Ishikawa (cell line): ENCODE measurements at regions not wholly inside any gene's neighbourhood (a gene's known extent, or its start where the extent isn't known, plus 50 kb on each side); places are given as distances from the start of the nearest gene placed in this dataset.

ENCODE experiments used
- CEBPB ChIP-seq: IDR thresholded peaks from 2 replicates; pipeline ENCODE4 v1.6.1; 2012
- CREB1 ChIP-seq: IDR thresholded peaks from 2 replicates; pipeline ENCODE4 v1.6.1; 2012; ENCODE audit warnings: low read depth
- EGR1 ChIP-seq: IDR thresholded peaks from 2 replicates; pipeline ENCODE4 v1.6.1; 2012
- EP300 ChIP-seq: IDR thresholded peaks from 2 replicates; pipeline ENCODE4 v1.6.1; 2012; ENCODE audit warnings: borderline replicate concordance
- FOXM1 ChIP-seq: IDR thresholded peaks from 2 replicates; pipeline ENCODE4 v1.6.1; 2012; ENCODE audit warnings: low read depth, borderline replicate concordance
- NFIC ChIP-seq: IDR thresholded peaks from 2 replicates; pipeline ENCODE4 v1.6.1; 2012
- RAD21 ChIP-seq: IDR thresholded peaks from 2 replicates; pipeline ENCODE4 v1.6.1; 2012; ENCODE audit warnings: low read depth
- TAF1 ChIP-seq: IDR thresholded peaks from 2 replicates; pipeline ENCODE4 v1.6.1; 2012; ENCODE audit warnings: low read depth, mild to moderate bottlenecking
- TCF12 ChIP-seq: IDR thresholded peaks from 2 replicates; pipeline ENCODE4 v1.6.1; 2012; ENCODE audit warnings: low read depth
- TEAD4 ChIP-seq: IDR thresholded peaks from 2 replicates; pipeline ENCODE4 v1.6.1; 2012
- YY1 ChIP-seq: IDR thresholded peaks from 2 replicates; pipeline ENCODE4 v1.6.1; 2012; ENCODE audit warnings: low read depth
- ZBTB7A ChIP-seq: IDR thresholded peaks from 2 replicates; pipeline ENCODE4 v1.6.1; 2012; ENCODE audit warnings: low read depth
- TF ChIP-seq, protein P1 (sequence below): IDR thresholded peaks from 2 replicates; pipeline ENCODE4 v1.6.1; 2012
- TF ChIP-seq, protein P2 (sequence below): IDR thresholded peaks from 2 replicates; pipeline ENCODE4 v1.6.1; 2012
- TF ChIP-seq, protein P3 (sequence below): IDR thresholded peaks from 2 replicates; pipeline ENCODE4 v1.6.1; 2012; ENCODE audit warnings: low read depth, mild to moderate bottlenecking

DNA sequence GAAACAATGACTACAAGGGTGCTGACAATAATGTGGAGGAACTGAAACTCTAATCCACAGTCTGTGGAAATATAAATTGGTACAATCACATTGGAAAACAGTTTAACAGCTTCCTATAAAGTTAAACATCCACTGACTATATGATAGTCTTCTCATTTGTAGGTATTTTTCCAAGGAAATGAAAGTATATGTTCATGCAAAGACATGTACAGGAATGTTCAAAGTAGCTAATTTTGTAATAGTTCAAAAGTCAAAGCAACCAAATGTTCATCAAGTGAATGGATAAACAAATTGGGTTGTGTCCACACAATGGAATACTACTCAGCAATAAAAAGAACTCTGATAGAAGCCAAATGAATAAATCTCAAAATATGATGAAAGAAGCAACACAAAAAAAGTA lies 626.0 kb upstream of the IGFBP3 start:
- TF ChIP-seq EGR1 (no peak), FOXM1 (no peak), CREB1 (no peak), NFIC (no peak), EP300 (no peak), TAF1 (no peak), TCF12 (no peak), RAD21 (no peak), ZBTB7A (no peak), YY1 (no peak), TEAD4 (no peak), CEBPB (no peak)
- TF ChIP-seq, protein P1, sequence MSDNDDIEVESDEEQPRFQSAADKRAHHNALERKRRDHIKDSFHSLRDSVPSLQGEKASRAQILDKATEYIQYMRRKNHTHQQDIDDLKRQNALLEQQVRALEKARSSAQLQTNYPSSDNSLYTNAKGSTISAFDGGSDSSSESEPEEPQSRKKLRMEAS, result no peak
- TF ChIP-seq, protein P2, sequence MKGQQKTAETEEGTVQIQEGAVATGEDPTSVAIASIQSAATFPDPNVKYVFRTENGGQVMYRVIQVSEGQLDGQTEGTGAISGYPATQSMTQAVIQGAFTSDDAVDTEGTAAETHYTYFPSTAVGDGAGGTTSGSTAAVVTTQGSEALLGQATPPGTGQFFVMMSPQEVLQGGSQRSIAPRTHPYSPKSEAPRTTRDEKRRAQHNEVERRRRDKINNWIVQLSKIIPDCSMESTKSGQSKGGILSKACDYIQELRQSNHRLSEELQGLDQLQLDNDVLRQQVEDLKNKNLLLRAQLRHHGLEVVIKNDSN, result no peak
- TF ChIP-seq, protein P3, sequence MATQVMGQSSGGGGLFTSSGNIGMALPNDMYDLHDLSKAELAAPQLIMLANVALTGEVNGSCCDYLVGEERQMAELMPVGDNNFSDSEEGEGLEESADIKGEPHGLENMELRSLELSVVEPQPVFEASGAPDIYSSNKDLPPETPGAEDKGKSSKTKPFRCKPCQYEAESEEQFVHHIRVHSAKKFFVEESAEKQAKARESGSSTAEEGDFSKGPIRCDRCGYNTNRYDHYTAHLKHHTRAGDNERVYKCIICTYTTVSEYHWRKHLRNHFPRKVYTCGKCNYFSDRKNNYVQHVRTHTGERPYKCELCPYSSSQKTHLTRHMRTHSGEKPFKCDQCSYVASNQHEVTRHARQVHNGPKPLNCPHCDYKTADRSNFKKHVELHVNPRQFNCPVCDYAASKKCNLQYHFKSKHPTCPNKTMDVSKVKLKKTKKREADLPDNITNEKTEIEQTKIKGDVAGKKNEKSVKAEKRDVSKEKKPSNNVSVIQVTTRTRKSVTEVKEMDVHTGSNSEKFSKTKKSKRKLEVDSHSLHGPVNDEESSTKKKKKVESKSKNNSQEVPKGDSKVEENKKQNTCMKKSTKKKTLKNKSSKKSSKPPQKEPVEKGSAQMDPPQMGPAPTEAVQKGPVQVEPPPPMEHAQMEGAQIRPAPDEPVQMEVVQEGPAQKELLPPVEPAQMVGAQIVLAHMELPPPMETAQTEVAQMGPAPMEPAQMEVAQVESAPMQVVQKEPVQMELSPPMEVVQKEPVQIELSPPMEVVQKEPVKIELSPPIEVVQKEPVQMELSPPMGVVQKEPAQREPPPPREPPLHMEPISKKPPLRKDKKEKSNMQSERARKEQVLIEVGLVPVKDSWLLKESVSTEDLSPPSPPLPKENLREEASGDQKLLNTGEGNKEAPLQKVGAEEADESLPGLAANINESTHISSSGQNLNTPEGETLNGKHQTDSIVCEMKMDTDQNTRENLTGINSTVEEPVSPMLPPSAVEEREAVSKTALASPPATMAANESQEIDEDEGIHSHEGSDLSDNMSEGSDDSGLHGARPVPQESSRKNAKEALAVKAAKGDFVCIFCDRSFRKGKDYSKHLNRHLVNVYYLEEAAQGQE, result no peak

DNA sequence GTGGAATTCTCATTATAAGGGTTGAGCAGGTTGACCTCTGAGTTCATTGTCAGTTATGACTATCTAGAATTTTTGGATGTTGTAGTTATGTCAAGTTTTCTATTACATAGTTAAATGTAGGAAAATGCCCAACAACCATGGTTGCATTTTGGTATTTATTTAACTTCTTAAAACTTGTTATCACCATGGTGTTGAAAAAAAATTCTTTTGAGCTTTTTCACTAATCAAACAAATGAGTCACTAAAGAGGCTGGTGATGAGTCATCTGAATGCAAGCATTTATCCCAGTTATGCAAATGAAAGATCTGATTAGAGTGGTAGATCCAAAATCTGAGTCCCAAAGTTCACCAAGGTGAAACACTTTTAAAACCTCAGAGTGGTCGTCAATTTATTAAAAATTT lies 624.7 kb upstream of the IGFBP3 start:
- TF ChIP-seq NFIC (no peak), CREB1 (no peak), TEAD4 (0 out of 2 replicates have a peak, but pooled peaks have one; percentile 27), EP300 (no peak)

DNA sequence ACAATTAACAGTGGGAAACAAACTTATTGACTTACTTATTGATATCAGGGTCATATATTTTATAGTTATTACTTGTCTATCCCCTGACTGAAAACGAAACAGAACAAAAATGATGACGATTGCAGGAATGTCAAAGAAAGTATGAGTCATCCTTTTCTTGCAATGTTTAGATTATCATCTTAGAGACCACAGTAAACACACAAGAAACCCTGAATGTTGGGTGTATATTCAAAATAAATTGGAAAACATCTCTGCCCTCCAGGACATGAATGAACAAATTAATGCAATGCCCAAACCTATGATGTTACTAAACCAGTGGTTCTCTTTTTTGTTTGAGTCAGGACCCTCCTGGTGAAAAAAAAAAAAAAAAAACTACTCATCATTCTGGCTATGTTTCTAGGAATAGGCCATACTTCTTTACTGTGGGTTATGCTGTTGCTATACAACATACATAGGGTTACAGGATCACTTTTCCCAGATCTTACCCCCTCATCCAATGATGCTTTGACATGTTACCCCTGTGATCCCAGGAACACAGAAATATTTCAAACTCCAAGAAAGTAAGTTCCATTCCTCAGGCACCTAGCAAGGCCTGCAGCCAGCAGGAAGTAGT lies 623.4 kb upstream of the IGFBP3 start:
- TF ChIP-seq NFIC (no peak), YY1 (no peak), ZBTB7A (no peak), TEAD4 (no peak), RAD21 (no peak), CEBPB (no peak), EP300 (no peak), CREB1 (no peak), FOXM1 (no peak), TCF12 (no peak), TAF1 (no peak)
- TF ChIP-seq, protein P3, result no peak
- TF ChIP-seq, protein P2, result no peak

DNA sequence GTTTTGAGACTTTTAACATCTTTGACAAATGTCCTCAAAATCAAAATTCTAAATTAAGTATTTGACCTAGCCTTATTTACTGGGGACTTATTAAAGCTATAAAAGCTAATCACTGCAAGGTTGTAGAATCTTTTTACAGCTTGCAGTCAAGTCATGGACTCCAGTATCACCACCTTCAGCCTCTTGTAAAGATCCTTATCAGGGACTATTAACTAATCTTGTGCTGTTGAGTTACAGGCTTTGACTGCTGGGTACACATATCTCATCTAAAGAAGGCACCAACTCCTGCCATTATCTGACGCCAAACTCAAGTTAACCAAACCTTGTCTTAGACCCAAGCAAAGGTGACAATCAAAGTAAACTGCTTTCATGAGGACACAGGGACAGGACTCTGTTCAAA lies 621.0 kb upstream of the IGFBP3 start:
- TF ChIP-seq TAF1, result no peak

DNA sequence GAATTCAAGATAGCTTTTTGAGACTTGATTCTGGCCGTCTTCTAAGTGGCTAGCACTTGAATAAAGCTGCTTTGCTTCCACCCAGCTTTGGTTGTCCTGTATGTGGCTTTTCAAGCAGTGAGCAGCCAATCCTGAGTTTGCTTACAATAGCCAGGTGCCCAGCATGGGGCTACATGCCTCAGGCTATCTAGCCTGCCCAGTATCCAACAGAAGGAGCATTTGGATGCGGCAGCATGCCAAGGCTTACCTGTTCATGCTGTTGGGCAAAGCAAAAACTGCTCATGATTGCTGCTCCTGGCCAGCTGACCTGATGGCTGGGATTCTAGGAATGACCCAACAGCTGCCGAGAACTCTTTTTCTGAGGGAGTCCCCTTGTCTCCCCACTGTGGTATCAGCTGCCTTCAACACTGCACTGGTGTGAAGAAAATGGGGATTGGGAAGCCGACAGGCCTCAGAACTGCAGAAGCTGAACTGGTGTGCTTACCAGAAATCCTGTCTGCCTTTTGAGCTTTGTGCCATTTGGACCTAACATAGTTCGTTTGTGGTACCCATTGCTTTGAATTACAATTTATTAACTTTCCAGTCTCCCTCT lies 618.9 kb upstream of the IGFBP3 start:
- peak; percentile 37; the same call in 1 of the 2 replicates for TF ChIP-seq FOXM1
- no peak for TF ChIP-seq CEBPB
- TF ChIP-seq NFIC, result peak; percentile 69; the same call in 1 of the 2 replicates
- TF ChIP-seq, protein P1, result peak; percentile 47; the same call in 1 of the 2 replicates
- TF ChIP-seq YY1, result no peak
- no peak for TF ChIP-seq CREB1
- TF ChIP-seq TEAD4, result peak; percentile 43; the same call in 1 of the 2 replicates
- TF ChIP-seq, protein P2, result 0 out of 2 replicates have a peak, but pooled peaks have one; percentile 13
- TF ChIP-seq, protein P3, result no peak
- TF ChIP-seq TAF1, result no peak
- no peak for TF ChIP-seq TCF12
- no peak for TF ChIP-seq RAD21
- TF ChIP-seq EP300, result no peak
- TF ChIP-seq ZBTB7A, result no peak
- TF ChIP-seq EGR1, result no peak
